Sigmoid colon (tissue), 6 donors: ENCODE measurements at regions not wholly inside any gene's neighbourhood (a gene's known extent, or its start where the extent isn't known, plus 50 kb on each side); places are given as distances from the start of the nearest gene placed in this dataset.

Experiments
- DNase-seq: peaks from one replicate; pipeline ENCODE4 v3.0.0-alpha.2; 2019
- H3K27ac ChIP-seq, 4 donors: fragments of 200-600 bp; sonication (generic); one replicate each; pipeline ENCODE4 v1.5.1; 2016 to 2019; ENCODE audit warnings: mild to moderate bottlenecking in 1 of 4
- H3K27me3 ChIP-seq, 3 donors: fragments of 200-600 bp; sonication (generic); one replicate each; pipeline ENCODE4 v1.5.1; 2019; ENCODE audit warnings: mild to moderate bottlenecking in 1 of 3
- H3K36me3 ChIP-seq, 4 donors: fragments of 200-600 bp; sonication (generic); one replicate each; pipeline ENCODE4 v1.5.1; 2016 to 2019
- H3K4me1 ChIP-seq, 4 donors: fragments of 200-600 bp; sonication (generic); one replicate each; pipeline ENCODE4 v1.5.1; 2017 to 2019
- H3K4me3 ChIP-seq, 4 donors: fragments of 200-600 bp; sonication (generic); one replicate each; pipeline ENCODE4 v1.5.1; 2017 to 2019; ENCODE audit warnings: mild to moderate bottlenecking in 2 of 4, moderate library complexity in 1 of 4
- H3K9me3 ChIP-seq, 4 donors: fragments of 200-600 bp in 3 of 4; sonication (generic) in 3 of 4; one replicate each; pipeline versions ENCODE4 v1.5.1 to v1.6.1; 2013 to 2019
- CTCF ChIP-seq, 4 experiments: fragments of 450-650 bp in 3 of 4; fragments of 200-600 bp in 1 of 4; IDR thresholded peaks; one replicate each; pipeline ENCODE4 v1.5.1; 2016 to 2019; ENCODE audit warnings: antibody characterized with exemption in 4 of 4, mild to moderate bottlenecking in 3 of 4, moderate library complexity in 2 of 4
- EP300 ChIP-seq, 4 donors: sonication (generic); formaldehyde crosslinking; IDR thresholded peaks; one replicate each; pipeline ENCODE4 v1.6.1; 2017; ENCODE audit warnings: antibody characterized with exemption in 4 of 4
- POLR2A ChIP-seq, 2 donors: fragments of 450-650 bp; IDR thresholded peaks; one replicate each; pipeline ENCODE4 v1.6.1; 2016; ENCODE audit warnings: antibody characterized with exemption in 2 of 2, mild to moderate bottlenecking in 2 of 2, moderate library complexity in 2 of 2
- POLR2AphosphoS5 ChIP-seq, 4 donors: sonication (generic); formaldehyde crosslinking; IDR thresholded peaks; one replicate each; pipeline ENCODE4 v1.6.1; 2017; ENCODE audit warnings: antibody characterized with exemption in 4 of 4
- WGBS, 2 donors: extraction: QIAGEN DNeasy Blood & Tissue Kit; methylation state at CpG; one replicate each; pipeline ENCODE4 v1.1.7; 2013; 5-methylcytosine and 5-hydroxymethylcytosine counted together
- intact Hi-C: fragments of 100-400 bp; cut with DNase I; formaldehyde crosslinking; loops from one replicate; pipeline ENCODE4 v1.15.1; 2023
- donor health status: healthy with polysubstance abuse.
- donor health status: healthy.

- TF ChIP-seq CTCF (IDR thresholded peaks at IDR 0.05): no peak
- TF ChIP-seq POLR2A (IDR thresholded peaks at IDR 0.05): no peak
- no peak for TF ChIP-seq POLR2AphosphoS5 (IDR thresholded peaks at IDR 0.05)
- no peak for TF ChIP-seq EP300 (IDR thresholded peaks at IDR 0.05)
- no peak overlapping the region for H3K4me3 ChIP-seq
- no peak for DNase-seq
- intact Hi-C loops: no loop called here
- no peak overlapping the region for H3K27ac ChIP-seq
- H3K9me3 ChIP-seq: no peaks in the 10 kb centered on the region
- H3K36me3 ChIP-seq: no peaks in the 10 kb centered on the region
- H3K27me3 ChIP-seq: no peaks in the 10 kb centered on the region
- H3K4me1 ChIP-seq: peaks cover 0 to 32% (median 17%) of the 10 kb centered on the region in 4 donors
Observed at GRCh38 chr5:56356836-56357160, 123.7 kb upstream of the ANKRD55 start.

GRCh38 chr5:56356121-56356835, 123.1 kb upstream of the ANKRD55 start:
- Histone ChIP-seq H3K36me3 (no peaks in the 10 kb centered on the region), H3K27ac (no peak overlapping the region), H3K4me3 (no peak overlapping the region), H3K27me3 (no peaks in the 10 kb centered on the region), H3K4me1 (peaks cover 0 to 32% (median 17%) of the 10 kb centered on the region in 4 donors), H3K9me3 (no peaks in the 10 kb centered on the region)
- TF ChIP-seq EP300 (IDR thresholded peaks at IDR 0.05) (no peak), POLR2A (IDR thresholded peaks at IDR 0.05) (no peak), CTCF (IDR thresholded peaks at IDR 0.05) (no peak), POLR2AphosphoS5 (IDR thresholded peaks at IDR 0.05) (no peak)
- intact Hi-C loops: no loop called here
- no peak for DNase-seq
- WGBS, 2 donors: 18 to 67% methylated on average over 6 of the region's 6 CpGs

GRCh38 chr5:56354836-56355235, 121.7 kb upstream of the ANKRD55 start:
- H3K36me3 ChIP-seq: no peaks in the 10 kb centered on the region
- intact Hi-C loops: no loop called here
- H3K27ac ChIP-seq: no peak overlapping the region
- H3K4me3 ChIP-seq: no peak overlapping the region
- H3K27me3 ChIP-seq: no peaks in the 10 kb centered on the region
- no peak for DNase-seq
- WGBS, 2 donors: 74 to 84% methylated on average over 4 of the region's 4 CpGs
- TF ChIP-seq POLR2A (IDR thresholded peaks at IDR 0.05) (no peak), EP300 (IDR thresholded peaks at IDR 0.05) (no peak), POLR2AphosphoS5 (IDR thresholded peaks at IDR 0.05) (no peak), CTCF (IDR thresholded peaks at IDR 0.05) (no peak)
- H3K9me3 ChIP-seq: no peaks in the 10 kb centered on the region
- H3K4me1 ChIP-seq: peaks cover 0 to 32% (median 19%) of the 10 kb centered on the region in 4 donors

GRCh38 chr5:56352808-56353590, 119.9 kb upstream of the ANKRD55 start:
- Histone ChIP-seq H3K27me3 (no peaks in the 10 kb centered on the region), H3K9me3 (no peaks in the 10 kb centered on the region), H3K4me3 (no peak overlapping the region), H3K4me1 (peaks cover 0 to 19% (median 11%) of the 10 kb centered on the region in 4 donors), H3K27ac (peak overlapping the region in 1 of 4 donors; percentile 6), H3K36me3 (no peaks in the 10 kb centered on the region)
- DNase-seq: no peak
- no peak for TF ChIP-seq POLR2A (IDR thresholded peaks at IDR 0.05)
- TF ChIP-seq EP300 (IDR thresholded peaks at IDR 0.05): no peak
- TF ChIP-seq CTCF (IDR thresholded peaks at IDR 0.05): no peak
- TF ChIP-seq POLR2AphosphoS5 (IDR thresholded peaks at IDR 0.05): no peak
- WGBS, 2 donors: 83 to 86% methylated on average over 4 of the region's 4 CpGs
- intact Hi-C loops: no loop called here
